NT2/D1 (cell line): ENCODE measurements at regions not wholly inside any gene's neighbourhood (a gene's known extent, or its start where the extent isn't known, plus 50 kb on each side); places are given as distances from the start of the nearest gene placed in this dataset.

Source experiments
- YY1 ChIP-seq: IDR thresholded peaks from 2 replicates; pipeline ENCODE4 v1.6.1; 2011; ENCODE audit not compliant: insufficient read length, insufficient read depth
- ZNF274 ChIP-seq: IDR thresholded peaks from 2 replicates; pipeline ENCODE4 v1.6.1; 2011; ENCODE audit warnings: mild to moderate bottlenecking, low read depth, low read length

DNA sequence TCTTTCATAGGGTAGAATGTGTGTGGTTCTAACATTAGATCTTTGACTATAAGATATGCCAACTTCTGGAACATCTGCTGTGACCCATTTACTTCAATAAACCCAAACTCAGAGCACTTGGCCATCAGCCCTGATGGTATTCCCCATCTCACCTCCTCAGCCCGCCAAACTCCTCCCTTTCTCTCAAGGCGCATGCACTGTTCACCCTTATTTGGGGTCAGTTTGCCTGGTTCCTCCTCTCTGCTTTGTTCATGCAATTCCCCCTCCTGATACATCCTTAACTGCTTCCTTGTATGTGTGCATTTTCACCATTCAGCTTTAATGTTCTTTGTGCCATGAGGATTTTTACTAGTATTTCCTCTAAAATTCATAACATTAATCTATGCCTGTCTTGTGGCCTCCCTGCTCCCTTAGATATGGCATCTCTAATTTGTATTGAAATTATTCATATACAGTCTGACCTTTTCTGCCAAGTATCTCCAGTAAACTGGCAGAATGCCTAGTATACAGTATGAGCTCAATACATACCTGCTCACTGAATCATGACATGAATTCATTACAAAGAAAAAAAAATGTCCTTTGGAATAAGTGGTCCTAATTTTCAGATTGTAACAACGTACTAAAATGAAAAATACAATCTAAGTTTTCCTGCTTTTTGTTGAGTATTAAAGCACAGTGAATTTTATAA, 336.8 kb upstream of the IGFBP3 start:
- TF ChIP-seq YY1: no peak
- TF ChIP-seq ZNF274: no peak
